WTC11 (cell line): ENCODE measurements at regions not wholly inside any gene's neighbourhood (a gene's known extent, or its start where the extent isn't known, plus 50 kb on each side); places are given as distances from the start of the nearest gene placed in this dataset.

Experiments
- ATAC-seq: fragments of 200-7000 bp; cut with Tn5 transposase; 2 replicates; pipeline ENCODE4 v1.10.0; 2021; ENCODE audit warnings: mild to moderate bottlenecking, moderate library complexity
- CTCF ChIA-PET: fragments of 300-600 bp; sonication (Branson Sonifier 250); formaldehyde crosslinking; loops from one replicate; lab custom pipeline; 2021; ENCODE audit warnings: antibody characterized with exemption; lab: Charles Lee
- POLR2A ChIA-PET: fragments of 350-600 bp; sonication (Branson Sonifier 250); formaldehyde crosslinking; loops from one replicate; lab custom pipeline; 2021; ENCODE audit warnings: antibody characterized with exemption; lab: Charles Lee
- DNase-seq: peaks from one replicate; pipeline ENCODE4 v3.0.0; 2021; ENCODE audit warnings: low spot score
- H3K27ac Mint-ChIP-seq: 2 replicates; pipeline ENCODE4 v1.8.0; 2021; ENCODE audit warnings: mixed read lengths
- H3K27me3 Mint-ChIP-seq: 2 replicates; pipeline ENCODE4 v1.8.0; 2021; ENCODE audit warnings: low read depth, mild to moderate bottlenecking, moderate library complexity, mixed read lengths
- H3K36me3 Mint-ChIP-seq: 2 replicates; pipeline ENCODE4 v1.8.0; 2021; ENCODE audit warnings: mixed read lengths
- H3K4me1 Mint-ChIP-seq: 2 replicates; pipeline ENCODE4 v1.8.0; 2022; ENCODE audit warnings: mixed read lengths
- H3K4me3 Mint-ChIP-seq: 2 replicates; pipeline ENCODE4 v1.8.0; 2021; ENCODE audit warnings: mild to moderate bottlenecking, moderate library complexity, mixed read lengths
- H3K9me3 Mint-ChIP-seq: 2 replicates; pipeline ENCODE4 v1.8.0; 2021; ENCODE audit warnings: mixed read lengths
- CREM ChIP-seq: sonication (generic); formaldehyde crosslinking; IDR thresholded peaks from 2 replicates; pipeline ENCODE4 v1.8.1; 2022; ENCODE audit warnings: mild to moderate bottlenecking, missing genetic modification reagents, moderate library complexity
- E2F4 ChIP-seq: sonication (generic); formaldehyde crosslinking; IDR thresholded peaks from 2 replicates; pipeline ENCODE4 v1.8.1; 2022; ENCODE audit warnings: low read depth, mild to moderate bottlenecking, moderate library complexity, missing genetic modification reagents, borderline replicate concordance
- ETV6 ChIP-seq: sonication (generic); formaldehyde crosslinking; IDR thresholded peaks from 2 replicates; pipeline ENCODE4 v1.8.1; 2022; ENCODE audit warnings: mild to moderate bottlenecking, missing genetic modification reagents
- GRHL2 ChIP-seq: fragments of 250-450 bp; sonication (Bioruptor Pico); IDR thresholded peaks from 2 replicates; pipeline ENCODE4 v1.8.0; 2022; ENCODE audit warnings: mild to moderate bottlenecking, moderate library complexity; ENCODE audit not compliant: insufficient replicate concordance, severe bottlenecking
- GTF2I ChIP-seq: fragments of 250-450 bp; sonication (Bioruptor Pico); conservative IDR thresholded peaks from 2 replicates; pipeline ENCODE4 v1.4.0; 2021; ENCODE audit warnings: mild to moderate bottlenecking
- JAZF1 ChIP-seq: fragments of 250-450 bp; sonication (Bioruptor Pico); IDR thresholded peaks from 2 replicates; pipeline ENCODE4 v1.9.0; 2021; ENCODE audit warnings: moderate library complexity, mild to moderate bottlenecking, inconsistent platforms
- MXD4 ChIP-seq: fragments of 250-450 bp; sonication (Bioruptor Pico); IDR thresholded peaks from 2 replicates; pipeline ENCODE4 v1.8.0; 2021; ENCODE audit warnings: mild to moderate bottlenecking, moderate library complexity, borderline replicate concordance
- RELA ChIP-seq: sonication (generic); formaldehyde crosslinking; IDR thresholded peaks from 2 replicates; pipeline ENCODE4 v1.8.1; 2022; ENCODE audit warnings: missing genetic modification reagents, mild to moderate bottlenecking, borderline replicate concordance
- TCF7 ChIP-seq: sonication (generic); formaldehyde crosslinking; IDR thresholded peaks from 2 replicates; pipeline ENCODE4 v1.8.0; 2022; ENCODE audit warnings: mild to moderate bottlenecking, low read depth, missing genetic modification reagents, moderate library complexity
- TP53 ChIP-seq: sonication (generic); formaldehyde crosslinking; IDR thresholded peaks from 2 replicates; pipeline ENCODE4 v1.8.1; 2023; ENCODE audit warnings: mild to moderate bottlenecking, missing genetic modification reagents
- USF1 ChIP-seq: sonication (generic); formaldehyde crosslinking; IDR thresholded peaks from 2 replicates; pipeline ENCODE4 v1.8.0; 2022; ENCODE audit warnings: mild to moderate bottlenecking, missing genetic modification reagents
- ZNF219 ChIP-seq: sonication (generic); formaldehyde crosslinking; IDR thresholded peaks from 2 replicates; pipeline ENCODE4 v1.8.0; 2023; ENCODE audit warnings: missing genetic modification reagents, mild to moderate bottlenecking, borderline replicate concordance
- ZNF263 ChIP-seq: sonication (generic); formaldehyde crosslinking; IDR thresholded peaks from 2 replicates; pipeline ENCODE4 v1.8.1; 2022; ENCODE audit warnings: low read depth, mild to moderate bottlenecking, moderate library complexity, missing genetic modification reagents
- ZNF317 ChIP-seq: sonication (generic); formaldehyde crosslinking; IDR thresholded peaks from 2 replicates; pipeline ENCODE4 v1.8.1; 2023; ENCODE audit warnings: low read depth, mild to moderate bottlenecking, moderate library complexity, missing genetic modification reagents, borderline replicate concordance
- ZNF416 ChIP-seq: fragments of 250-450 bp; sonication (Bioruptor Pico); IDR thresholded peaks from 2 replicates; pipeline ENCODE4 v1.9.0; 2021; ENCODE audit warnings: mild to moderate bottlenecking, inconsistent platforms
- TF ChIP-seq, protein P1 (sequence below): sonication (generic); formaldehyde crosslinking; IDR thresholded peaks from 2 replicates; pipeline ENCODE4 v1.8.0; 2022; ENCODE audit warnings: mild to moderate bottlenecking, missing genetic modification reagents
- TF ChIP-seq, protein P2 (sequence below): fragments of 200-600 bp; IDR thresholded peaks from 2 replicates; pipeline ENCODE4 v1.8.0; 2022; ENCODE audit warnings: antibody characterized with exemption

- Mint-ChIP-seq H3K9me3 (0 out of 2 replicates have a peak, but pooled peaks cover 9% of the 10 kb centered on the region), H3K27me3 (no peaks in the 10 kb centered on the region), H3K4me3 (no peak overlapping the region), H3K36me3 (no peaks in the 10 kb centered on the region), H3K27ac (no peak overlapping the region), H3K4me1 (no peaks in the 10 kb centered on the region)
- DNase-seq (no peak), ATAC-seq (no peak)
- TF ChIP-seq USF1 (CRISPR knock-in tag) (no peak), RELA (no peak)
- ChIA-PET POLR2A (no interaction called here), CTCF (interaction anchor here (0.7 to 1.5 kb wide), 2 partner anchors 21 to 108 kb away, joined by 3 to 10 read pairs; no protein-coding TSS in a partner anchor)
Measured at GRCh38 chr3:15953841-15954240, 156.1 kb upstream of the ANKRD28 start.

DNA sequence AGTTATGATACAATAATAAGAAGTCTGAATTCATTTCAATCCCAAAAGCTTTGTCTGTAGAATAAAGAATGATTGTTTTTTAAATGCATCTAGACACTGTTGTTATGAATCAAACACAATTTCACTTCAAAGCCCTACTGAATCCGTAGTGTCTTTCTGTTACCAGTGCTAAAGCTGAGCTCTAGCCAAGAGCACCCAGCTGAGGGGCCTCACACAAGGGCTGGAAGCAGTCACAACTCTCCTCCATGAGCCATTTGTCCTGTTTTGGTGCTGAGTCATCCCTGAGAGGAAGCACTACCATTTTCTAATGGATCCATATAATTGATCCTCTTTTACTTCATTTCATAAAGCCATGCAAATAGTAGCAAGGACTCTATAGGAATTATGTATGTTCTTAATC is 158.2 kb upstream of the ANKRD28 start:
- 0 out of 2 replicates have a peak, but pooled peaks cover 5% of the 10 kb centered on the region for H3K9me3 Mint-ChIP-seq
- ChIA-PET POLR2A (no interaction called here), CTCF (interaction anchor here (0.6 to 1.1 kb wide), 2 partner anchors 19 to 24 kb away, joined by 3 to 4 read pairs; no protein-coding TSS in a partner anchor)
- no peaks in the 10 kb centered on the region for H3K36me3 Mint-ChIP-seq
- TF ChIP-seq USF1 (CRISPR knock-in tag) (no peak), TCF7 (CRISPR knock-in tag) (no peak), CREM (CRISPR knock-in tag) (no peak), GTF2I (CRISPR knock-in tag) (no peak), MXD4 (CRISPR knock-in tag) (no peak), E2F4 (CRISPR knock-in tag) (no peak), GRHL2 (no peak), ZNF263 (CRISPR knock-in tag) (no peak), ZNF317 (CRISPR knock-in tag) (no peak), TP53 (CRISPR knock-in tag) (no peak), ETV6 (CRISPR knock-in tag) (no peak), ZNF219 (CRISPR knock-in tag) (no peak), ZNF416 (CRISPR knock-in tag) (no peak), JAZF1 (CRISPR knock-in tag) (no peak)
- TF ChIP-seq, protein P1, sequence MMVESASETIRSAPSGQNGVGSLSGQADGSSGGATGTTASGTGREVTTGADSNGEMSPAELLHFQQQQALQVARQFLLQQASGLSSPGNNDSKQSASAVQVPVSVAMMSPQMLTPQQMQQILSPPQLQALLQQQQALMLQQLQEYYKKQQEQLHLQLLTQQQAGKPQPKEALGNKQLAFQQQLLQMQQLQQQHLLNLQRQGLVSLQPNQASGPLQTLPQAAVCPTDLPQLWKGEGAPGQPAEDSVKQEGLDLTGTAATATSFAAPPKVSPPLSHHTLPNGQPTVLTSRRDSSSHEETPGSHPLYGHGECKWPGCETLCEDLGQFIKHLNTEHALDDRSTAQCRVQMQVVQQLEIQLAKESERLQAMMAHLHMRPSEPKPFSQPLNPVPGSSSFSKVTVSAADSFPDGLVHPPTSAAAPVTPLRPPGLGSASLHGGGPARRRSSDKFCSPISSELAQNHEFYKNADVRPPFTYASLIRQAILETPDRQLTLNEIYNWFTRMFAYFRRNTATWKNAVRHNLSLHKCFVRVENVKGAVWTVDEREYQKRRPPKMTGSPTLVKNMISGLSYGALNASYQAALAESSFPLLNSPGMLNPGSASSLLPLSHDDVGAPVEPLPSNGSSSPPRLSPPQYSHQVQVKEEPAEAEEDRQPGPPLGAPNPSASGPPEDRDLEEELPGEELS (CRISPR knock-in tag), result no peak
- TF ChIP-seq, protein P2, sequence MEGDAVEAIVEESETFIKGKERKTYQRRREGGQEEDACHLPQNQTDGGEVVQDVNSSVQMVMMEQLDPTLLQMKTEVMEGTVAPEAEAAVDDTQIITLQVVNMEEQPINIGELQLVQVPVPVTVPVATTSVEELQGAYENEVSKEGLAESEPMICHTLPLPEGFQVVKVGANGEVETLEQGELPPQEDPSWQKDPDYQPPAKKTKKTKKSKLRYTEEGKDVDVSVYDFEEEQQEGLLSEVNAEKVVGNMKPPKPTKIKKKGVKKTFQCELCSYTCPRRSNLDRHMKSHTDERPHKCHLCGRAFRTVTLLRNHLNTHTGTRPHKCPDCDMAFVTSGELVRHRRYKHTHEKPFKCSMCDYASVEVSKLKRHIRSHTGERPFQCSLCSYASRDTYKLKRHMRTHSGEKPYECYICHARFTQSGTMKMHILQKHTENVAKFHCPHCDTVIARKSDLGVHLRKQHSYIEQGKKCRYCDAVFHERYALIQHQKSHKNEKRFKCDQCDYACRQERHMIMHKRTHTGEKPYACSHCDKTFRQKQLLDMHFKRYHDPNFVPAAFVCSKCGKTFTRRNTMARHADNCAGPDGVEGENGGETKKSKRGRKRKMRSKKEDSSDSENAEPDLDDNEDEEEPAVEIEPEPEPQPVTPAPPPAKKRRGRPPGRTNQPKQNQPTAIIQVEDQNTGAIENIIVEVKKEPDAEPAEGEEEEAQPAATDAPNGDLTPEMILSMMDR, result no peak
- no peak for DNase-seq
- H3K4me1 Mint-ChIP-seq, result no peaks in the 10 kb centered on the region
- ATAC-seq, result no peak
- H3K4me3 Mint-ChIP-seq, result no peak overlapping the region
- H3K27me3 Mint-ChIP-seq, result no peaks in the 10 kb centered on the region
- H3K27ac Mint-ChIP-seq, result no peak overlapping the region
